HG03558 (cell line): ENCODE measurements at regions not wholly inside any gene's neighbourhood (a gene's known extent, or its start where the extent isn't known, plus 50 kb on each side); places are given as distances from the start of the nearest gene placed in this dataset.
"Not testable (repeated sequence)": the region's sequence is repeated elsewhere in the genome, so short reads cannot be mapped to it uniquely, and the experiment has no call there.

ENCODE experiments used
- ATAC-seq: cut with Tn5 transposase; IDR thresholded peaks from one replicate; pipeline ENCODE4 v1.9.1; 2021; ENCODE audit warnings: moderate number of reproducible peaks; ENCODE audit not compliant: unreplicated experiment; ENCODE audit errors: extremely low read depth

GRCh38 chr1:144034045-144034444, 62.3 kb upstream of the FAM72C start:
- ATAC-seq = not testable (repeated sequence)

- ATAC-seq = not testable (repeated sequence)
Observed at GRCh38 chr1:144031550-144031949, 59.8 kb upstream of the FAM72C start.

- peak; percentile 71 for ATAC-seq
Observed at GRCh38 chr1:144026022-144026421, 54.2 kb upstream of the FAM72C start.

- ATAC-seq = not testable (repeated sequence)
Observed at GRCh38 chr1:144021690-144022384, 50.1 kb upstream of the FAM72C start.
